ENCODE measurements at regions not wholly inside any gene's neighbourhood (a gene's known extent, or its start where the extent isn't known, plus 50 kb on each side); places are given as distances from the start of the nearest gene placed in this dataset.

- TF ChIP-seq CTCF (IDR thresholded peaks at IDR 0.05; ENCODE audit: low read depth, low read length) (no peak), EZH2phosphoT487 (IDR thresholded peaks at IDR 0.05; ENCODE audit: low read depth) (no peak)
These were observed 56.4 kb upstream of the WDR17 start for GRCh38 chr4:176009254-176009653.

Measured in OCI-LY3 (cell line).